IPS DF 4.7 (cell line): ENCODE measurements at regions not wholly inside any gene's neighbourhood (a gene's known extent, or its start where the extent isn't known, plus 50 kb on each side); places are given as distances from the start of the nearest gene placed in this dataset.
A peak's percentile ranks its signal among the peaks of the same experiment; 100 is the strongest.
"Not testable (repeated sequence)": the region's sequence is repeated elsewhere in the genome, so short reads cannot be mapped to it uniquely, and the experiment has no call there.

Source experiments
- DNase-seq: peaks from one replicate; pipeline ENCODE4 v3.0.0-alpha.2; 2013; ENCODE audit warnings: low spot score; ENCODE audit errors: extremely low read depth

DNA sequence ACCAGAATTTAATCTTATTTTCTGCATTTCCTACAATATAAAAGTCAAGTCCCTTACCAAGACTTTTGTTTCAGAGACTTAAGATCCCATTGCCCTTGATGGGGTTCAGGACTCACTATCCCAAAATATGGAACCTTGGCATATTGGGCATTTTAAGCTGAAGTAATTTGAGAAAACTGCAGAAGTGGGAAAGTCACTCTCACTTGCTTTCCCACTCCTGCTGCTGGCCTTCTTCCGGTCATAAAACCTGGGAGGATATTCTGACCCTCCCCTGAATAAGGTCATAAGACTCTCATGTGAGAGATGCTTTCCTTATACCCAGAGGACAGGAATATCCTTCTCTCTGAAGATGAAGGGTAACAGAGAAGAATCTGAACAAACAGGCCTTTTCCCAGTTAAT is 92.8 kb upstream of the IFNGR1 start:
- DNase-seq = no peak

DNA sequence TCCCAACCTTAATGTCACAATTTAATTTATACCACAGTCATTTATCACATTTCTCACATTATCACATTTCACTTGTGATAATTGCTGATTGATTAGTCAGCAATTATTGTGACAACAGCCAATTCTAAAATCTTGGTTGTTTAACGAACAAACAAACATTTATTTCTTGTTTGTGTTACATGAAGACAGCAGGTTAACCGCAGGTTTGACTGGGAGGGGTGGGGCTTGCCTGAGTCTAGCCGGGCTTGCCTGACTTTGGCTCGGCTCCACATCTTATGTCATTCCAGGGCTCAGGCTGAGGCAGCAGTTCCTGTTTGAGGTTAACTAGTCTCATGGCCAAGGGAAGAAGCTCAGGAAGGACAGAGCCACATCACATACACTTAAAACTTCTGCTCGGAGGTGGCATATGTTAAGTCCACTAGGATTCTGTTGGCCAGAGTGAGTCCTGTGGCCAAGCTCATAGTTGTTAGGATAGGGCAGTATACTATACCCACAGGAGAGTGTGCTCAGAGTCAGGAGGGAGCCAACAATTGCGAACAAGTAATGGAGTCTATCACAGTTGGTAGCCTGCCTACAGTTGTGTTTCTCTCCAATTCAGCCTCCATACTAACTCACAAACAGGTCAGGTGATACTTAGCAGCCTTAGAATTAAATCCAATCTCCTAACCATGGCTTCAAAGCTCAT is 90.0 kb upstream of the IFNGR1 start:
- no peak for DNase-seq

DNA sequence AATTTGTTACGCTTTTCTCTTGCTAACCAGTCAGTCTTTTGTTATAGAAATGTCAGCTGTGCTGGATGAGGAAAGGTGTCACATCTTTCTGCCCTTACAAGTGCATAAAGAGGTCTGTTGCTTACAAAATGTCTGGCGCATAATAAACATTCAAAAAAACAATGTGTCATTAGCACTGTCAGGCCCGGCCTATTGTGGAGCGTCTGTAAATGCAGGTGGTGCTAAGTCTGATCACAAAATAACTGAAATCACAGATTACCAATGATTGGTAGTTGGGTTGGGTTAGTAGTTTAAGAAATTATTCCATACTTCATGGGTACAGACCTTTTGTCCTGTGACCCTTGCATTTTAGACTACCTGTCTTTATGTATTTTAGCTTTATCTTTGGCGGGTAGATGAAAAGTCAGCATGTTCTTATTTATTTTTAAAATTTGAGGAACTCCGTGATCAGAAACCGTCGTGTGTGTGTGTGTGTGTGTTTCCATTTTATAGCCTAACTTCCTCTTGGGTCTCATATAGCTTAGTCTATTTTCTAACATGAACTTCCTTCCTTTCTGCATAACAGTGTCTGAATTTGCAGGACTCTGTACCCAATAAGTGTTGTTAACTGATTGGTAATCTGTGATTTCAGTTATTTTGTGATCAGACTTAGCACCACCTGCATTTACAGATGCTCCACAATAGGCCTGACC is 88.1 kb upstream of the IFNGR1 start:
- DNase-seq = no peak

DNA sequence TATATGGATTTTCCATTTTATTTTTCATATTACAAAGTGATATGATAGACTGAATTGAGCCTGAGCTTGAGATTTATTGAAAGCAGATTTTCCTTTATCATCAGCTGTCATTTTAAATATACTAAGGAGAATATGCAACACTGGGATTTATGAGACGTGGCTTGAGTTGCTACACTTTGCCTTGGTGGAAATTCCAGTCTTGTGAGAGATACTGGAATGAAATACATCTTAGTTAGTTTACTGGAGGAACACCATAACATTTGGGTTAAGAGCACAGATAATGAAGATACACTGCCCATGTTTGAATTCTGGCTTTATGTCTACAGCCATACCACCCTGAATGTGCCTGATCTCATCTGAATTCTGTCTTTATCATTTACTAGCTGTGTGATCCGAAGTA is 86.5 kb upstream of the IFNGR1 start:
- no peak for DNase-seq

DNA sequence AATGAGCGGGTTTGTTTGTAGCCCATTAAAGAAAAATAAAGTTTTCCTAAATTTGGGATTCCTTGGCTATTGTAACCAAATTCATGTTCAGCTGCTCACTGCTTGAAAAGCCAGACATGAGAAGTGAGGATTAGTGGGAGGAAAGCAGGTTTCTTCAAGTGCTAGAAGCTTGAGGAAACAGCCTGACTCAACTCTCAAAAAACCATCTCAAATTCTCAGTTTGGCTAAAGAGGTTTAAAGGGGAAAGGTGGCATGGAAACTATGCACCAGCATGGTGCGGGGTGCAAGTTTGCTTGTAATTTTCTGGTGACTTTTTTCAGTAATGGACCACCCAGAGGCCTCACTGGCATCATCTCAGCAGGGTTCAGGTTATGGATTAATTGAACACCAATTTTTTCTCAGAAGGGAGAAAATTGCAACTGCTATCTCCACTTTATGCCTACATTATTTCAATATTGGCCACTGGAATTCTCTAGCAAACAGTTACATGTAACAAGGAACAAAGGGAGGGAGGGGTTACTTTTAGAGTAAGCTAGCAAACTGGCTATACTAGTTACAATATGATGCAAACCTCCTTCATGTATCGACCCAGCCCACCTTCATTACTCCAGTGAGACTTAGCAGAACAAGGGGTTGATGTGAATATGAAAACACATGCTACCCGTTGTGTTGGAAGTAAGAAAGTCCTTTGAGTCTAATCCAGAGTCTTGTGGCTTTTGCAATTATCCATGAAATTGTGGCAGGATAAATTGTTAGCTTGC is 85.0 kb upstream of the IFNGR1 start:
- no peak for DNase-seq

DNA sequence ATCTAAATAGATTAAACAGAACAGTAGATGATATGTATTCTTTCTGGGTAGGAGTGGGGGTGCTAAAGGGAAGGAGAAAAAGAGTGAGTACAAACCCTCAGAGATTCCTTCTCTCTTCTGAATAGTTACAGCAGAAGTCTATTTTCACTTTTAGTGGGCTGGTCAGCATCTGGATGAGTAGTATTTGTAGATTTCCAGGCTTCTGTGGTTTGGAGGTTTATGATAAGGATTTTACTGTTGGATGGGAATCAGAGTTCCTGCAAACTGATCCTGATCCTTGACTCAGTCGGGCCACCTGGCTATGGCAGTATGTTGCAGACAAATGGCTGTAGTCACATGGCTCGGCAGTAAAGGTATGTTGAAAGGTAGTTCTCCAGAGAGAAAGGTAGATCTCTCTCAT is 84.3 kb upstream of the IFNGR1 start:
- no peak for DNase-seq

DNA sequence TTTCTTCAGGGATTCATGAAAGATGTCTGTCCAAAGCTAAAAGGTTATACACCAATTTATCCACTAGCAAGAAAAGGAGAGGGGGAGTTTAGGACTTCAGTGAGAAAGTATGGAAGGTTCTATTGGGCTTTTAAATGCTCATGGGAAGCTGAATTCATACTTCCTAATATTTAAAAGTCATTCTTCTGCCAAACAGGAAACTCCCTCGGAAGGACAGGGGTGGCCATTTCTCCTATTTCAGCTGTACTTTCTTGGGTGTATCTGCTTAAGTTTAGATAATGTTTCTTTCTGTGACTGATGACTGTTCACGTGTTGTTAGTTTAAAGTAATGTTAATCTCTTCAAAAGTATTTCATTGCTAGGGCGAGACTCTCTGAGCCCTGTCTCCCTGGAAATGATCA is 80.5 kb upstream of the IFNGR1 start:
- DNase-seq = no peak

DNA sequence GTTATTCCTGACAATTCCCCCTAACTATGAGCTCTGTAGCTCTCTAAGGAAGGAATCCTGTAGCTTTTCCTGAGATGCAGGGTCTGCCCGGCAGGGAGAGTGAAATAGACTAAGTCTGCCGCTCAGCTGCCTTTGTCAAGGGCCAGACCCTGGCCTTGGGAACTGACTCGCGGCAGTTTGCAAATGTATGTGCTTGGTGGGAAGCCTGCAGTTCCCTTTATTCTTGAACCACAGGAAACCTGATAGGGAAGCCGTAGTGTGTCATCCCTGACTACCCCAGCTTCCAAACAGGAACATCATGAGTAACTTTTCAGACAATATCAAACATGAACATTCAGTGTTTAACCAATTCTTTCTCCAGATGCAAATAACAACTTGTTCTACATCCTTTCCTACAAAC is 78.7 kb upstream of the IFNGR1 start:
- DNase-seq = peak; percentile 88

DNA sequence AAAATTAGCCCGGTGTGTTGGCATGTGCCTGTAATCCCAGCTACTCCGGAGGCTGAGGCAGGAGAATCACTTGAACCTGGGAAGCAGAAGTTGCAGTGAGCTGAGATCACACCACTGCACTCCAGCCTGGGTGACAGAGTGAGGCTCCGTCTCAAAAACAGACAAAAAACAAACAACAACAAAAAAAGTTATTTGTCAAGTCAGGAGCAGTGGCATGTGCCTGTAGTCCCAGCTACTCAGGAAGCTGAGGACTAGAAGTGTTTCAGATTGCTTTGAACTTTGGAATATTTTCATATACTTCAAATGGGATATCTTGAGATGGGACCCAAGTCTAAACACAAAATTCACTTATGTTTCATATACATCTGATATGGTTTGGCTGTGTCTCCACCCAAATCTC is 73.1 kb upstream of the IFNGR1 start:
- DNase-seq = not testable (repeated sequence)

DNA sequence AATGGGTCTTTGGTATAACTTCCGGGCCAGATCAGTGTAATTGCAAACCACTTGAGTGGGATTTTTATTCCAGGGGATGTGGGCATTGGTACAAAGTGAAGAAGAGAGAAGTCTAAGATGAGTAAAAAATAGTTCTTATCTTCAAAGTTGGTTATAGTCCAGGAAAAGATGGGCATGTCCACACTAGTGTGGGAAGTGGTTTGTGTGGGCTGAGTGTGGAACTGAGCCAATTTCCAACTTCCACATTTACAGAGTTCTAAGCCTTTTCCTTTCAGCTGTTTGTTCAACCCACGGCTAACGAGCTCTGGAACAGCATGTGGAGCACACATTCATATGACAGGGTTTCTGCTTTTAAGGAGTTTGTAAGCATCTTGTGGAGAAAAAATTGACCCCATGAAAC is 72.3 kb upstream of the IFNGR1 start:
- no peak for DNase-seq

DNA sequence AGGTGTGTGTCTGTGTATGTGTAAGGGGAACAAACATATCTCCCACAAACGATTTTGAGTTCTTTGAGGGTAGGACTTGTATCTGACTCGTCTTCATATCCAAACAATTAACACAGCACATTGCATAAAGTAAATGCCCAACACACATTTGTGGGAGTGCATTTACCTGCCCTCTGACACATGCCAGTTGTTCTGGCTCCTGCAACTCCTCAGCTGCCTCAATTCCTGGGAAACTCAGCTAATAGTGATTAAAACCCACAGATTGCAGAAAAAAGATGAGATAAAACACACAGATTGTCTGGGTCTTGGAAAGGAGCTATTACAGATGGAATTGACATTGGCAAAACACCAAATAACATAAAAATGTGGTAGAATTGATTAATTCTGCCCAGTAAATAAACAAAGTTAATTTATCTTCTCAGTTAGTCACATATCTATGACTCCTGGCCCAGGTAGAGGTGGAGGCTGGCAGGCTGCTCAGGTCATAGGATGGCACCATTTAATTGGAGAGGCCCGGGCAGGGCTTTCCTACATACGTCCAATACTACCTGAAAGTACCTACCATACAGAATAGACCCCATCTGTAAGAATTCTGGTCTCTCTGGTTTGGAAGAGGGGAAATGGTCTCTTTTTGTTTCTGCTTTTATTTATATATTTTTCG is 71.5 kb upstream of the IFNGR1 start:
- DNase-seq = no peak

DNA sequence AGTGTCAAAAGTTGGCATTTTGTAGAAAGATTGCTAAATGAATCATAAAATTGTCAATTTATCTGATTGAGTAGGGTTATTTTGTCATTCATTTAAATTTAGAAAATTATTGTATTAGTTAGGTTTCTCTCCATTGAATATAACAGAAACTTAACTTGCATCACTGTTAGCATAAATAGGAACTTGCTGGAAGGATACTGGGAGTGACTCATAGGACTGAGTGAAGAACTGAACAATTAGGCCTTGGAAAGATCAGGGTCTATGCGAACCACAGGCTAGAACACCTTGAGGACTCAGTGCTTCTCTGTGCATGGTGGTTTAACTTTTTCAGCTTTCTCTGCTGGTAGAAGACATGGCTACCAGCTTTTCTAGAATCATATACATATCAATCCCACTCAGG is 67.7 kb upstream of the IFNGR1 start:
- no peak for DNase-seq

DNA sequence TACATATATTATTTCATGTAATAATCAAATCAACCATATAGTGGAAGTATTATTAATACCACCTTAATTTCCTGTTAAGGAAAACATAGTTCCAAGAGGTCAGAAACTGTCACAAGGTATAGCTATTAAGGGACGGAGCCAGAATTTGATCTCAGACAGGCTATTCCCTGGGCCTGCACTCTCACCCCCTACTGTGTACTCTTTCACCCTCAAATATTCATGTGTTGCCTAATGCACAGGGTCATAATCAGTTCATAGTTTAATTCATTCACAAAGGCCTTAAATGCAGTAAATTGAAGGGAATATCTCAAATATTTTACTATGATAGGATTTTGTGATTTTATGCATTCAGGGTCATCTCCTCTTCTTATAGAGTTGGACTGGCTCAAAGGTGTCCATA is 67.2 kb upstream of the IFNGR1 start:
- DNase-seq = no peak

DNA sequence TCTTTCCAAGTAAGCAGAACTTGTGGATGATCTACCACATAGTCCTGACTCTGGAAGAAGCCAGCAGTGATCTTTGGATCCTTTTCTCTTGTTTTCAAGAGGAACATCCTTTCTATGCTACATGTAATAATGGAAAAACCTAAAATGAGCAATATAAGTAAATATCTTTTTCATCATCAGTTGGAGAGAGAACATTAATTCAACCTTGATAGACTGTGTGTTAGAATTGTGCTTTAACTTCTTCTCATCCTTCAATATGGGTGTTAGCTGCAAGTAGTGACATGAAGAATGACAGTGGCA is 65.6 kb upstream of the IFNGR1 start:
- DNase-seq = no peak

DNA sequence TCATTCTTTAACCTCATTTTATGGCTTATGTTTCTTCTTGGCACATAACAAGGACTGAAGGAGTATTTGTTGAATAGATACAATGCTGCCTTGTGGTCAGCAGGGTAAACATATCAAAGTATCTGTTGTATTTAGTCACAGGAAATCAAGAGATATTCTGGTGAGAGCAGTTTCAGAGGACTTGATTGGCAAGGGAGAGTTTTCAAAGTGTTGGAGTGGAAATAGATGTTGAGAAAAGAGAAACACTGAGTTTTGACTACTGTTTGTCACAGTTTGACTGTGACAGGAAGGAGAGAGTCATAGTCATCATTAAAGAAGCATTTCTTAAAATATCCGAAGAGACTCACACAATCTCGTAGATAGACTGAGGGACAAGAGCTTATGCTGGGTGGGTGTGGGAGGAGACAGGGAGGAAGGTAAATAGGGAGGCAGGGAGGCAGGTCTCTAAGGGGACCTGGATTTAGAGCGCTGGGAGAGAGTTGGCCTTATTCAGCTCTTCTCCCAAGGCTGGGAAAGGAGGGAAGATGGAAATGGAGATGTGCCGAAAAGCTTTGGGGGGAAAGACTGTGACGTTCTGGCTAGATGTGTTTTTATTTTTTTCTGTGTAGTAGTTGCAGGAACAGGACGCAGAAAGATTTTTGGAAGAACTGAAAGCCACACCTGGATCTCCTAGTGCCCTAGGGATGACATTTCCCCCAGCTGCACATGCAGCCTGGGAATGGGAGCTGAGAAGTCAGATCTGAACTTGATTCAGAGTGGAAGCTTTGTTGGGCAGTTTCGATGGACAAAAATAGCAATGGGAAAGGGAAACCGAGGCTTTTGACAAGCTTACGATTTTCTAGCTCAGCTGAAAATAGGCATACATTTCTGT is 65.0 kb upstream of the IFNGR1 start:
- DNase-seq = no peak

DNA sequence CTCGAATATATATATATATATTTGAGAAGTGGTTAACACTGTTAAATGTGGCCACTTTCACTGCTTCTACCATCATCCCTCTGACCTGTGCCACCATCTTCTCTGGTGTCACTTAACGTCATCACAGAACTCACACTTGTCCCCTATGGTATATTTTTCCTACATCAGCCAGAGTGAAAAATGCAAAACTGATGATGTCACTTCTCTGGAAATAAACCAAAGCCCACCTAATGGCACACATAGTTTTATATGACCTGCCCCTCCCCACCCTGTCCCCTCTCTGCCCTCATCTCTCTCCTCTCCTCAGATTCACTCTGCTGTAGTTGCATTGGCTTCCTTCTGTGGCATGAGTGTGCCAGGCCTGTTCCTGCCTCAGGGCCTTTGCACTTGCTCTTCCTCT is 63.9 kb upstream of the IFNGR1 start:
- no peak for DNase-seq

DNA sequence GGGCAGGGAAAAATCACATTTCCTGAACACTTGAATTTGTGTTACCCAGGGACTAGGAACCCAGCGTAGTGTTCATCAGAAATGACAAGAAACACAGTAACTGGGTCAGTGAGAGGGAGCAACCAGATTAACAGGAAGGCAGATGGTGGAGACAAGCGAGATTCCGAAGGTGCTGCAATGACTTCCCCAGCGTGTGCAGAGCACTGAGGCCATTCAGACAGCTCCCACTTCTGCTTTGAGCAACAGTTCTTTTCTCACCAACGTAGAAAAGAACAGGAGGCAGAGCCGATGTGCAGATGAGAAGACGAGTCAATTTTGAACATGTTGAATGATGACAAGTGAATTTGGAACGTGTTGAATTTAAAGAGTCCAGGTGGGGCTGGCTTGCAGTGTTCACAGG is 63.1 kb upstream of the IFNGR1 start:
- no peak for DNase-seq

DNA sequence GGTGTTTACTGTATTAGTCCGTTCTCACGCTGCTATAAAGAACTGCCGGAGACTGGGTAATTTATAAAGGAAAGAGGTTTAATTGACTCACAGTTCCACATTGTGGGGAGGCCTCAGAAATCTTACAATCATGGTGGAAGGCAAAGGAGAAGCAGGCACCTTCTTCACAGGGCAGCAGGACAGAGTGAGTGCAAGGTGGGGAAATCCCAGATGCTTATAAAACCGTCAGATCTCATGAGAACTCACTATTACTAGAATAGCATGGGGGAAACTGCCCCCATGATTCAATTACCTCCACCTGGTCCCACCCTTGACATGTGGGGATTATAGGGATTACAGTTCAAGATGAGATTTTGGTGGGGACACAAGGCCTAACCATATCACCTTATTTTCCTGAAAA is 60.1 kb upstream of the IFNGR1 start:
- not testable (repeated sequence) for DNase-seq

DNA sequence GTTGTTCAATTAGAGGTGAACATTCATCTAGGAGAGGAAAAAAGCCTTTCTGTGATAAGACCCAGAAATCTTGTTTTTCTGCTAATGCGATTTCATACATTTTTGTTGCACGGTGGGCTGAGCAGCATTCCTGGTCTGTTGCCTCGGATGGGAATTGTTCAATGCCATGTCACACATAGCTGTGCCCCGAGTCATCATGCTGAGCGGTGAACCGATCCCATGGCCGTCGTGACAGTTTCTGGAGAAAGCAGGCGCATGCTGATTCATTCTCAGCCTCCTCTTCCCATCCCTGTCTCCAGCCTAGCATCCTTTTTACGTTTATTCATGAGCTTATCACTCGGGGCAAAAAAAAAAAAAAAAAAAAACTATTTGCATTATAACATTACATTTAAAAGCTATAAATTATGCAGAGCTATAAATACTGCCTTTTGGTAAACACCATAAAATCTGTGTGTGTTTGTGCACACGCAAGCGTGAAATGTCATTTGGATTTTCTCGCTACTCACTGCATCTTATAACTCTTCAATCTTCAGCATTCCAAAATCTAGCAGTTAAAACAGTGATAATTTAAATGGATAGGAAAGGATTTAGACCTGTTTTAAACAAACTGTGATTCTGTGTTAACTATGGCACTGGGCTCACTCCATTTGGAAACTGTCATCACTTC is 58.9 kb upstream of the IFNGR1 start:
- no peak for DNase-seq

DNA sequence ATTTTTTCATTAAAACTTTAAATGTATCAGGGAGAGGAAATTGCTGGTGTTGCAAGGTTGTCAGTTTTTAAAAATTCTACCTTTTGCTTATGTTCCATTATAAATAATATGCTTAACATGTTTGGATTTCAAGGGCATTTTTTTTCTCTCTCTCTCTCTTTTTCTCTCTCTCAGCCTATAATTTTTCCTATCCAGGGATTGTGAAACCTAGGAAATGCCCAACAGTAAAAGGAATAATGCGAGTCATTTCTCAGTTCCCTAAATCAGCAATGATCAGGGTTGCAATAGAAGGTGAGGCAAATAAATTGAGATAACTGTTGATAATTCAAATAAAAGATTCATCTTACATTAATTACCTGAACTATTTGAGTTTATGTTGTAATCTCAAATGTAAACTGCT is 53.2 kb upstream of the IFNGR1 start:
- no peak for DNase-seq
